Neural cell (in vitro differentiated cells): ENCODE measurements at regions not wholly inside any gene's neighbourhood (a gene's known extent, or its start where the extent isn't known, plus 50 kb on each side); places are given as distances from the start of the nearest gene placed in this dataset.

ENCODE experiments used
- EP300 ChIP-seq: fragments of 450-650 bp; conservative IDR thresholded peaks from 2 replicates; pipeline ENCODE4 v1.6.1; 2014; ENCODE audit warnings: antibody characterized with exemption, mild to moderate bottlenecking, moderate library complexity; ENCODE audit not compliant: poor library complexity, severe bottlenecking
- EZH2 ChIP-seq: fragments of 200-600, 300-800 bp; shearing (Covaris generic), sonication (generic); IDR thresholded peaks from 2 replicates; pipeline ENCODE4 v1.6.1; 2014; ENCODE audit warnings: antibody characterized with exemption, low read length, borderline replicate concordance, mild to moderate bottlenecking; ENCODE audit not compliant: insufficient read depth, poor library complexity, severe bottlenecking
- MXI1 ChIP-seq: fragments of 450-650 bp; conservative IDR thresholded peaks from 2 replicates; pipeline ENCODE4 v1.6.1; 2014; ENCODE audit warnings: antibody characterized with exemption, mild to moderate bottlenecking; ENCODE audit not compliant: poor library complexity, severe bottlenecking
- POLR2AphosphoS5 ChIP-seq: IDR thresholded peaks from 2 replicates; pipeline ENCODE4 v1.6.1; 2012
- RAD21 ChIP-seq: fragments of 450-650 bp; conservative IDR thresholded peaks from 2 replicates; pipeline ENCODE4 v1.6.1; 2014; ENCODE audit warnings: antibody characterized with exemption, mild to moderate bottlenecking, moderate library complexity
- SMC3 ChIP-seq: fragments of 450-650 bp; conservative IDR thresholded peaks from 2 replicates; pipeline ENCODE4 v1.6.1; 2014; ENCODE audit warnings: antibody characterized with exemption, mild to moderate bottlenecking, moderate library complexity; ENCODE audit not compliant: poor library complexity
- TF ChIP-seq, protein P1 (sequence below): fragments of 450-650 bp; IDR thresholded peaks from 2 replicates; pipeline ENCODE4 v1.5.1; 2014; ENCODE audit warnings: antibody characterized with exemption, mild to moderate bottlenecking, moderate library complexity; ENCODE audit not compliant: poor library complexity, severe bottlenecking

DNA sequence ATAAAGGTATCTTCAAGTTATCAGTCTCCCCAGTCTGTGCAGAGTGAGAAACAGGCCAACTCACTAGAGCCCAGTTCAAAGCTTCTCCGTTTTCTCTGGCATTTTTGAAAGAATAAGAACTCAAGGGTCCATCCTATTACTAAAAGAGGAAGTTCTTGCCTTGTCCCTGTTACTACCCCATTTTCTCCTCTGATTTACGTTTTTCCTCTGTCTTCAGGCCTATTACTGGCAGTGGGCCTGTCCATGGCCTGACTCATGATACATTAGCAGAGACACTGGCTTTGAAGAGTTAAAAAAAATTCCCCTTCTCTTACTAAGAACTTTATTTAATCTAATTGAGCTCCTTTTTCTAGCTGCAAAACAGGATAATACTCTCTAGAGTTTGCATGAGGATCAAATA is 624.0 kb upstream of the KLF4 start:
- no peak for TF ChIP-seq MXI1
- TF ChIP-seq, protein P1, sequence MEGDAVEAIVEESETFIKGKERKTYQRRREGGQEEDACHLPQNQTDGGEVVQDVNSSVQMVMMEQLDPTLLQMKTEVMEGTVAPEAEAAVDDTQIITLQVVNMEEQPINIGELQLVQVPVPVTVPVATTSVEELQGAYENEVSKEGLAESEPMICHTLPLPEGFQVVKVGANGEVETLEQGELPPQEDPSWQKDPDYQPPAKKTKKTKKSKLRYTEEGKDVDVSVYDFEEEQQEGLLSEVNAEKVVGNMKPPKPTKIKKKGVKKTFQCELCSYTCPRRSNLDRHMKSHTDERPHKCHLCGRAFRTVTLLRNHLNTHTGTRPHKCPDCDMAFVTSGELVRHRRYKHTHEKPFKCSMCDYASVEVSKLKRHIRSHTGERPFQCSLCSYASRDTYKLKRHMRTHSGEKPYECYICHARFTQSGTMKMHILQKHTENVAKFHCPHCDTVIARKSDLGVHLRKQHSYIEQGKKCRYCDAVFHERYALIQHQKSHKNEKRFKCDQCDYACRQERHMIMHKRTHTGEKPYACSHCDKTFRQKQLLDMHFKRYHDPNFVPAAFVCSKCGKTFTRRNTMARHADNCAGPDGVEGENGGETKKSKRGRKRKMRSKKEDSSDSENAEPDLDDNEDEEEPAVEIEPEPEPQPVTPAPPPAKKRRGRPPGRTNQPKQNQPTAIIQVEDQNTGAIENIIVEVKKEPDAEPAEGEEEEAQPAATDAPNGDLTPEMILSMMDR = no peak
- TF ChIP-seq SMC3 = no peak
- TF ChIP-seq EZH2 = no peak
- no peak for TF ChIP-seq RAD21
- no peak for TF ChIP-seq POLR2AphosphoS5
- no peak for TF ChIP-seq EP300
